Pons (tissue), 1 donor: ENCODE measurements at regions not wholly inside any gene's neighbourhood (a gene's known extent, or its start where the extent isn't known, plus 50 kb on each side); places are given as distances from the start of the nearest gene placed in this dataset.
A peak's percentile ranks its signal among the peaks of the same experiment; 100 is the strongest.

ENCODE experiments used
- DNase-seq: peaks from one replicate; pipeline ENCODE4 v3.0.0-alpha.2; 2016; ENCODE audit warnings: low spot score

- DNase-seq = no peak
These were observed 439.3 kb upstream of the CTNND2 start for GRCh38 chr5:12343558-12343957.

- DNase-seq = no peak
These were observed 431.7 kb upstream of the CTNND2 start for GRCh38 chr5:12335938-12336337.

DNA sequence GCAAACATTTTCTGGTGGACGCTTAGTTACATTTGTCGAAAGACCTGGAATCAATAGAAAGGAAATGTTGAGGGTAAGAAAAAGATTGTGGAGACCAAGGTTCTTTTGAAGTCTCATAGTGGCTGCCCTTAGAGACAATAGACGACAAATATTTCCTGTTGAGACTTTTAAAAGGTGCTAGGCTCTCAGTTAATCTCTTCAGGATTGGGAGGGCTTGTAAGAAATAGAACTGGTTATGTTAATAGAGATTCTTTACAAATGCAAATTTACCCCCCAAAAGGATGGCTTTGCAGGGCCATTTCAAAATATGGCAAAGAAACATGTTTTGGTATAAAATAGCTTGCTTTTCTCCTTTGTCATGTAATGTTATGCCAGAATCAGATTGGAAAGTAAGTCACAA lies 428.2 kb upstream of the CTNND2 start:
- DNase-seq = no peak

GRCh38 chr5:12330993-12331588 lies 426.8 kb upstream of the CTNND2 start:
- no peak for DNase-seq

GRCh38 chr5:12330381-12330780 lies 426.1 kb upstream of the CTNND2 start:
- no peak for DNase-seq

DNA sequence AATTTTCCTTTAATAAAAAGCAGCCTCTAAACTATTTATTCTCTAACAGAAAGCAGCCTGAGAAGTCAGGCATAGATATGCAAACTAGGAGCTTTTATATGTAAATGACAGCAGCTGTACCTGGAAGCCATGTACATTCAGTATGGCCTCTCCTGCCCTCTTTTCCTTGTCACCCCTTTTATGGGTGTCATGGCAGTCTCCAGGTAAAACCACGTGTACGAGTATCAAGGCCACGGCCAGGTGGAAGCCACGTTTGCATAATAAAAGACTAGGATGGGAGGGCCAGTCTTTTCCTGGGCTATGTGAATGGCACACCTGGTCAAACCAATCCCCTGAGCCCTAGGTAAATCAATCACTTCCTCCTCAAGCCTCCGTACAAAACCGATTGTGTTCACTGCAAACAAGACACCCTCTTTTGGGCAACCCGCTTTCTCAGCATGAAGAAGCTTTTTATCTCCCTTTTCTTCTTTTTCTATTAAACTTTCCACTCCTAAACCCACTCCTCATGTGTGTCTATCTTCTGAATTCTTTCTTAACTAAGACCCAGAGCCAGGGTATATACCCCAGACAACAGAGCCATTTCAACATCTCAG lies 419.5 kb upstream of the CTNND2 start:
- DNase-seq = no peak

DNA sequence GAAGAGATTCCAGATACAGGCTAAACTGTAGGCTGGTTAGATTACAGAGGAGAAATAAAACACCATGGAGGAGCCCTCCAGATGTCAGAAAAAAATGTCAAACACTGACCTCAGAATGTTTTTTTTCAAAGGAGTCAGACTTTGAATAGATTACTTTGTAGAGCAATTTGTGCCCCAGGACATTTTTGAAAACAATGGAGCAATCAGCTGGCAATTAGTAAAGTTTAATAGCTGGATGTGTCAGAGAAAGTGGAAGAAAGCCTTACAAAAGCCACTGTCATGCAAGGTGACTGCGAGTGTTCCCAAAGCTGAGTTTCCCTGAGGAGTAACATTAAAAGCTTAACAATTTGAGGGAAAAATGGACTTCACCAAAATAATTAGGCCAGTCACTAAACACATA lies 417.8 kb upstream of the CTNND2 start:
- no peak for DNase-seq

- no peak for DNase-seq
These were observed 416.1 kb upstream of the CTNND2 start for GRCh38 chr5:12320331-12320730.

GRCh38 chr5:12316812-12317211 lies 412.6 kb upstream of the CTNND2 start:
- no peak for DNase-seq

DNA sequence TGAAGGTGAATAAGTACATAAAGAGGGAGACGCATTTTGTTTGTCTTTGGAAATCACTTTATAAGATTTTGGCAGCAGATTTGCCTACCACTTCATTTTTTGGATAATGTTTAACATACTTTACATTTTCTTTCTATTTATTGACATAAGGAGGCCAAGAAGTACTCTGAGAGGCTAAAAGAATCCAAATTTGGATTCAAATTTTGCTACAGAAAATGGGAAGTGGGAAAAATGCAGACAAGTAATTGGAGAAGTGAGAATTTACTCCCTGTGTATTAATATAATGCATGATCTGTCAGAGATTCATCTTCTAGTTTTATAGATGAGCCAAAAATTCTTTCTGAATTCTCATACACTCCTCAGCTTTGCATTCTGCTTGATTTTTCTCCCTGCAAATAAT lies 411.2 kb upstream of the CTNND2 start:
- DNase-seq = no peak

DNA sequence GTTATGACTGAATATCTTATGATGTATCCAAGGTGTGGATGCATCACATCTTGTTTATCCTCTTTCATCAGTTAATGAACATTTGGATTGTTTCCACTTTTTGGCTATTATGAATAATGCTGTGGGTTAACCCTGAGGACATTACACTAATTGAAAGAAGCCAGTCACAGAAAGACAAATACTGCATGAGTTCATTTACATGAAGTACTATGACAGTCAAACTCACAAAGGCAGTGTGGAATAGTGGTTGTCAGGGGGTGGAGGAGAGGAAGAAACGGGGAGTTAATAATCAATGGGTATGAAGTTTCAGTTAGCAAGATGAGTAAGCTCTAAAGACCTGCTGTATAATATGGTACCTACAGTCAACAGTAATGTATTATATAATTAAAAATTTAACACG lies 409.4 kb upstream of the CTNND2 start:
- DNase-seq = no peak

DNA sequence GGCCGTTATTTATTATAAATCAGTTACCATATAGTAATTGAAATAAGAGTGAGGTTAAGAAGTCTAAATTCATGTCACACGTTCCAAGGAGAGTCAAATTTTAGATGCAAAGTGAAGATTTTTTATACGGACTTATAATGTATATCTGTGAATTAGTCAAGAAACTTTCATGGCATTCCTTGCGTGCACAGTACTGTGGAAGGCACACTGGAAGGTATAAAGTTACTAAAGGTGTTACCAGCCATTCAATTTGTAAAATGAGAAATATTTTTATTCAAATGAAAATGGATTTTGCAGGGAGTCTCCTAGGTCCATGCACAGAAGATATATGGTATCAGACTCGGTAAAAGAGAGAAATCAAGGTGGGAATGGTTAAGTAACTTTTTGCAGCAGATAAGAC lies 408.1 kb upstream of the CTNND2 start:
- no peak for DNase-seq

DNA sequence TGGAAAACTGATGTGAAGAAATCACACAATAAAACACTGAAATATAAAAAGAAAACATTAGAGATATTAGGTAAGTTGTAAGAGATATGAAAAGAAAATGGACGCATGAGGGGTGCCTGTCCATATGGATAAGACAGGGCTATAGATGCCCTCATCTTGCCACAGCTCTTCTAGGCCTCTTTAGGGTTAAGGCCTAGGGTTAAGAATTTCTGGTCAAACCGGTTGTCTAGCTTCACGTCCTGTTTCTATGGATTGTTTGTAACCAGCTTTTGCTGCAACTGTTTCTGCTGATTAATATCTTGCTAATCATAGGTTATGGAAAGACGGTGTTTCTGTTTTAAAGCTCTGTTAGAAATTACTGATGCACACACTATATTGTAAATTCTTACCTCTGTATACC lies 389.9 kb upstream of the CTNND2 start:
- DNase-seq = no peak

DNA sequence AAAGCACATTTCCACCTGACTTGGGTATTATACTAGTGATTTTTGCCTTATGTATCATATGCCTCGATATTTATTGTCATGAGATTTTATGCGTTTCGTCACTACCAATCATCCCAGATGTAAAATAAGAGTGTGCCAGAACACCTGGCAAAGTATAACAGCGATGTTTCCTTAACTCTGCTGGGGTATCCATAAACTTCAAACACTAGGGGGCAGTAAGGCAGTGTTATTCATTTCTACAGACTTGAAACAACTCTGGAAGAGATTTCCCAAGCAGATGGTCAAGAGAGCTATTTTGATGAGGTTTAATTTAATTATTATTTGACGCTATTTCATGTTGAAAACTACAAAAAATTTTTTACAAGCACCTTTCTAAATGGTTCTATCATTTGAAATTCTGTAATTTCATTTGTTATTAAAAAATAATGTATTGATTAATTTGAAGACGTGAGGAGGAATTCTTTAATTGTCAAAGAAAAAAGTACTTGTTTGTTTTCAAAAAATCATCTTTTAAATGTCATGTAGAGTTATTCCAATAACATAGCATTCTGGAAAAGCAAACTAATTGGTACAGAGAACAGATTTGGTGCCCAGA lies 388.5 kb upstream of the CTNND2 start:
- peak; percentile 19 for DNase-seq

- DNase-seq = no peak
These were observed 380.4 kb upstream of the CTNND2 start for GRCh38 chr5:12284604-12285003.

DNA sequence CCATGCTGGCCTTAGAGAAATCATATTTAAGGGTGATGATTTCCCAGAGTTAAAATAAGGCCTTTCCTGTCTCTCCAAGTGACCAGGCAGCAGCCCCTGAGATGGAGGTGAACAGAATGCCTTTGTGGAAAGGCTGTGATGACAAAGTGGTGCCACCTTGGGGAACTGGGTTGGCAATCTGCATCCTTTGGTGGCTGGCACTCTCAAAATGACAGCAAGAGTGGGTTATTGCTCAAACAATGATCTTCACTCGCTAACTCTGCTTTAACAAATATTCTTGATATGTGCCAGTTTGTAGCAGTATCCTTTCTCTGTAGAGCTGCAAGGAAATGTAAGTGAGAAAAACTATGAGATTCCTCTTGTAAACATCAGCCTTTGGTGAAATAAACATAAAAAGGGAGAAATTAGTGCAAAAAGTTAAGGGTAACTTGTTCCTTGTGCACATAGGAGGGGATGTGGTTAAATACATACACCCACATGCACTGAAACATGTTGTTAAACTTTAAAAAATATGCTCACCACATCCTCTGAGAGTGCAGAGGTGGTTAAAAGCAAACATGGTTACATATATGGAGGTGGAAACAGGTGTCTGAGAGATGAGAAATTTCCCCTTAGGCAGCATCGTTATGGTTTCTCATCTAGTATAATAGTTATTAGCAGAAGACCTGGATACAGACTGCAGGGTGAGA lies 373.4 kb upstream of the CTNND2 start:
- DNase-seq = no peak

DNA sequence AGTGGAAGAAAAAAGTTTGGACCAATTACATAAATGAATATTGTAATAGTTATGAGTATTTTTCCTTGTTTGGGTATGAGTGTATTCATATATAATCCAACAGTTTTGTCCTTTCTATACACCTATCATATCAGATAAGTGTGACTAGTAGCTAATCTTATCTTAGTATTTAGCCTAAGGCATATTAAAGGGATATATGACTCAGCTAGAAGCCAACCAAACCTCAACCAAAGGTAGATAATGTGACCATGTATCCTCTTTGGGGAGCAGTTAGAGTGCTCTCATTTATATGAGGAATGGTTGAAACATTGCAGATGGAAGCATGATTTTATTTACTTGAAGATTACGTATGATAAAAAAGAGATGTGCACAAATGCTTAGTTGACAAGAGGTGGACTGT lies 370.0 kb upstream of the CTNND2 start:
- DNase-seq = no peak

- DNase-seq = no peak
These were observed 368.1 kb upstream of the CTNND2 start for GRCh38 chr5:12272389-12272788.

DNA sequence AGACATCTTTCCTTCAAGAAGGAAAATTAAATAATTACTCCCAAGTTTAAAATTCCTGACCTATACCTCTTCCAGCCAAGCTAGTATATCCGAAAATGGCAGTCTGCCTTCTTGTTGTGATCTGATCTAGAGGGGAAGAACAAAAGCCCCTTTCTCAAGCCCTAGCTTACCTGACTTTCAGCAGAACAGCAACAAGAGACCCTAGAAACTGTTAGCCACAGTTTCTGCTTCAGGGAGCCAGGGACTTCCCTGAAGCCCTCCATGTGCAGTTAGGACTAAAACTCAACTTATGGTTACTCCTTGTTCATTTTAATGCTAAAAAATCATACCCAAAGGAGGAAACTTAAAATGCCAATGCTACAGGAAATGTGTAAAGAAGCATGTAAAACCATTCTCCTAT lies 366.7 kb upstream of the CTNND2 start:
- no peak for DNase-seq

DNA sequence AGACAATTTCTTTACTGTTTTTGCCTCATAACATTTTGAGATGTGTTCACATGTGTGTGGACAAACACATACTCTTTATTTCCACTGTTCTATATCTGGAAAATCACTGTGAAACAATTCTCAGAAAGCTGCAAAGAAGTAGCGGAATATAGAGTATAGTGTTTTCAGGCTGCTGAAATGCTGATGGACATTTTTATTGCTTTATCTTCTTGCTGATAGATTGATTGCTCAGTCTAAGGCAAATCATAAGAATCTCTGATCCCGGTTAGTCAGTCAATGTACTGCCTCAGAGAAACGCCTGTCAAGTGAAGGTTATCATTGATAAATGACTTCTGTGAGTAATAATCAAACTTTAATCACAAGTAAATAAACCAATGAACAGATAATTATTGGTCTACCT lies 364.9 kb upstream of the CTNND2 start:
- DNase-seq = no peak

DNA sequence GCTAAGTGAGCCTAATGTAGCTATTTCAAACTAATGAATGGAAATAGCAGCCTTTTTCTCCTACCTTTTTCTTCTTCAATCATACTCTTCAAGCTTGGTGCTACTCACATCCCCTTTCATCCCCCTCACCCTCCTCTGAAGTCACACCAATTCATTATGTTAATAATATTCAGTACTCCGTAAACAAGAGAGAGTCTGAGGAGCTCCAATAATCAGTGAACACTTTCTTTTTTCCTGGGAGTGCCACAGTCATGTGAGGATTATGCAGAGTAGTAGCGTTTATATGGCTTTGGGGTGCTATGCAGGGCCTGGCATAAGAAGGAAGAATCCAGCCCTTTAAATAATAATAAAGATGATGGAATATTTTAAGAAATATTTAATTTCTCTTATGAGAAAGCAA lies 354.3 kb upstream of the CTNND2 start:
- no peak for DNase-seq

GRCh38 chr5:12250454-12250853 lies 346.2 kb upstream of the CTNND2 start:
- DNase-seq = no peak

DNA sequence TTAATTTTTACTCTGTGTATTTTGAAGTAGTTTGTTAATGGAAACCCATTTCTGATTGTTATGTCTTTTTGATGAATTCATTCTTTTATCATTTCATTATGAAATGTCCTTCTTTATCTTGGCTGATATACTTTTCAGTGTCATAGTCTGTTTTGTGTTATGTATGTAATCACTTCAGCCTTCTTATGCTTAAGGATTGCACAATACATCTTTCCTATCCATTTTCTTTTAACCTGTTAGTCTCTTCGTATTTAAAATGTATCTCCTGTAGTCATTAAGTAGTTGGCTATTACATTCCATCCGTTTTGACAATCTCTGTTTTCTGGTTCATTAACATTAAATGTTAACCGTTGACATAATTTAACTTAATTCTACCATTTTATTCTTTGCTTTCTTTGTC lies 344.6 kb upstream of the CTNND2 start:
- DNase-seq = no peak
